AG09309 (cell line): ENCODE measurements at regions not wholly inside any gene's neighbourhood (a gene's known extent, or its start where the extent isn't known, plus 50 kb on each side); places are given as distances from the start of the nearest gene placed in this dataset.

Source experiments
- DNase-seq: peaks from one replicate; pipeline ENCODE4 v3.0.0-alpha.2; 2010; ENCODE audit warnings: low read depth
- H3K4me3 ChIP-seq: 2 replicates; pipeline ENCODE4 v1.5.1; 2011; ENCODE audit warnings: mild to moderate bottlenecking, low read depth, low read length, moderate library complexity; ENCODE audit not compliant: control insufficient read depth
- CTCF ChIP-seq: IDR thresholded peaks from 2 replicates; pipeline ENCODE4 v1.5.1; 2011; ENCODE audit warnings: mild to moderate bottlenecking, low read depth, low read length, inconsistent platforms; ENCODE audit not compliant: insufficient read depth, control insufficient read depth; ENCODE audit errors: missing control alignments

GRCh38 chr7:101708223-101708622 is 79.1 kb upstream of the MYL10 start:
- DNase-seq: no peak
- H3K4me3 ChIP-seq: no peak overlapping the region
- TF ChIP-seq CTCF: no peak

- no peak overlapping the region for H3K4me3 ChIP-seq
- DNase-seq: no peak
- TF ChIP-seq CTCF: no peak
Measured at GRCh38 chr7:101712652-101713051, 83.6 kb upstream of the MYL10 start.

- no peak overlapping the region for H3K4me3 ChIP-seq
- DNase-seq: no peak
- no peak for TF ChIP-seq CTCF
Measured at GRCh38 chr7:101714097-101714496, 85.0 kb upstream of the MYL10 start.

- H3K4me3 ChIP-seq: no peak overlapping the region
- peak; percentile 88 for DNase-seq
- no peak for TF ChIP-seq CTCF
Measured at GRCh38 chr7:101717628-101718357, 88.7 kb upstream of the MYL10 start.

GRCh38 chr7:101718363-101719122 is 89.4 kb upstream of the MYL10 start:
- TF ChIP-seq CTCF: no peak
- no peak for DNase-seq

GRCh38 chr7:101719123-101719470 is 90.0 kb upstream of the MYL10 start:
- no peak for DNase-seq
- H3K4me3 ChIP-seq: no peak overlapping the region
- no peak for TF ChIP-seq CTCF

More at GRCh38 chr7:101718363-101719122, 89.4 kb upstream of the MYL10 start:
- no peak overlapping the region for H3K4me3 ChIP-seq

- no peak overlapping the region for H3K4me3 ChIP-seq
- no peak for DNase-seq
- TF ChIP-seq CTCF: no peak
Measured at GRCh38 chr7:101720324-101720723, 91.2 kb upstream of the MYL10 start.
